Spleen (tissue), 11 donors: ENCODE measurements at regions not wholly inside any gene's neighbourhood (a gene's known extent, or its start where the extent isn't known, plus 50 kb on each side); places are given as distances from the start of the nearest gene placed in this dataset.

ENCODE experiments used
- DNase-seq: peaks from one replicate; pipeline ENCODE4 v3.0.0-alpha.2; 2020
- H3K27ac ChIP-seq, 8 donors: fragments of 200-600 bp; sonication (generic) in 7 of 8; 1 replicate in 4 of 8; 2 replicates in 4 of 8; pipeline versions ENCODE4 v1.5.0 to v1.8.0; 2016 to 2021; ENCODE audit warnings: inconsistent platforms in 4 of 8, mild to moderate bottlenecking in 4 of 8, moderate library complexity in 1 of 8
- H3K27me3 ChIP-seq, 7 donors: fragments of 200-600 bp; sonication (generic) in 6 of 7; replicated peaks in 1 of 7; 1 replicate in 4 of 7; 2 replicates in 3 of 7; pipeline versions ENCODE4 v1.5.0 to v1.8.0; 2016 to 2021; ENCODE audit warnings: inconsistent platforms in 3 of 7, mild to moderate bottlenecking in 1 of 7
- H3K36me3 ChIP-seq, 6 donors: fragments of 200-600 bp; sonication (generic) in 5 of 6; 1 replicate in 4 of 6; 2 replicates in 2 of 6; pipeline versions ENCODE4 v1.5.0 to v1.8.0; 2016 to 2021; ENCODE audit warnings: inconsistent platforms in 2 of 6
- H3K4me1 ChIP-seq, 6 donors: fragments of 200-600 bp; sonication (generic) in 5 of 6; 1 replicate in 3 of 6; 2 replicates in 3 of 6; pipeline versions ENCODE4 v1.5.0 to v1.8.0; 2016 to 2021; ENCODE audit warnings: inconsistent platforms in 3 of 6
- H3K4me3 ChIP-seq, 8 donors: fragments of 200-600 bp; sonication (generic) in 7 of 8; 1 replicate in 4 of 8; 2 replicates in 4 of 8; pipeline versions ENCODE4 v1.5.0 to v1.8.0; 2016 to 2021; ENCODE audit warnings: inconsistent platforms in 4 of 8, mild to moderate bottlenecking in 4 of 8, moderate library complexity in 2 of 8
- H3K9me3 ChIP-seq, 8 donors: fragments of 200-600 bp; sonication (generic) in 7 of 8; 1 replicate in 4 of 8; 2 replicates in 4 of 8; pipeline versions ENCODE4 v1.5.0 to v1.8.0; 2016 to 2021; ENCODE audit warnings: inconsistent platforms in 4 of 8
- CTCF ChIP-seq, 11 experiments: fragments of 200-600 bp in 7 of 11; fragments of 450-650 bp in 4 of 11; sonication (generic) in 4 of 11; IDR thresholded peaks in 8 of 11; conservative IDR thresholded peaks in 3 of 11; 1 replicate in 7 of 11; 2 replicates in 4 of 11; pipeline versions ENCODE4 v1.4.0 to v1.8.0; 2016 to 2021; ENCODE audit warnings: antibody characterized with exemption in 11 of 11, inconsistent platforms in 4 of 11, mild to moderate bottlenecking in 1 of 11
- POLR2A ChIP-seq, 3 donors: fragments of 450-650 bp; IDR thresholded peaks; one replicate each; pipeline ENCODE4 v1.5.1; 2017; ENCODE audit warnings: antibody characterized with exemption in 3 of 3, mild to moderate bottlenecking in 1 of 3
- POLR2AphosphoS5 ChIP-seq, 3 donors: sonication (generic); formaldehyde crosslinking; IDR thresholded peaks; one replicate each; pipeline ENCODE4 v1.5.1; 2017; ENCODE audit warnings: antibody characterized with exemption in 3 of 3
- WGBS, 5 donors: extraction: QIAGEN DNeasy Blood & Tissue Kit in 3 of 5; methylation state at CpG; one replicate each; pipeline versions ENCODE4 v1.1.5 to v1.1.7; 2013 to 2018; 5-methylcytosine and 5-hydroxymethylcytosine counted together
- intact Hi-C: fragments of 100-400 bp; cut with DNase I; formaldehyde crosslinking; loops from one replicate; pipeline ENCODE4 v1.15.0; 2023; ENCODE audit warnings: low total_unique reads
- donor health status: healthy with polysubstance abuse.
- donor health status: DM: no; HTN: no; CAD: no; lungs with moderate emphysema.
- donor health status: DM: no; HTN: no; CAD: no.
- donor health status: Bipolar disorder and iron deficiency.
- donor health status: healthy.
- donor health status: DM: no; HTN: no; CAD: no.
- donor health status: DM: yes; HTN: yes; CAD: no.

- Histone ChIP-seq H3K27ac (no peak overlapping the region), H3K4me3 (no peak overlapping the region), H3K36me3 (no peaks in the 10 kb centered on the region), H3K4me1 (peaks cover 7 to 56% (median 19%) of the 10 kb centered on the region in 6 donors), H3K9me3 (no peaks in the 10 kb centered on the region), H3K27me3 (no peaks in the 10 kb centered on the region)
- no peak for DNase-seq
- 86 to 95% (median 89%) methylated on average over 3 of the region's 3 CpGs for WGBS, 5 donors
- intact Hi-C loops: no loop called here
- TF ChIP-seq POLR2AphosphoS5 (IDR thresholded peaks at IDR 0.05) (no peak), CTCF (IDR thresholded peaks at IDR 0.05 in 8 of 11, conservative IDR thresholded peaks at IDR 0.05 in 3 of 11) (no peak), POLR2A (IDR thresholded peaks at IDR 0.05) (no peak)
Measured at GRCh38 chr6:142697001-142697335, 248.0 kb downstream of the HIVEP2 start.

GRCh38 chr6:142697922-142698321 is 247.1 kb downstream of the HIVEP2 start:
- intact Hi-C loops: no loop called here
- TF ChIP-seq POLR2A (IDR thresholded peaks at IDR 0.05) (no peak), CTCF (IDR thresholded peaks at IDR 0.05 in 8 of 11, conservative IDR thresholded peaks at IDR 0.05 in 3 of 11) (no peak), POLR2AphosphoS5 (IDR thresholded peaks at IDR 0.05) (no peak)
- Histone ChIP-seq H3K9me3 (no peaks in the 10 kb centered on the region), H3K4me3 (no peak overlapping the region), H3K4me1 (peaks cover 11 to 59% (median 25%) of the 10 kb centered on the region in 6 donors), H3K27ac (no peak overlapping the region), H3K36me3 (no peaks in the 10 kb centered on the region), H3K27me3 (no peaks in the 10 kb centered on the region)
- WGBS, 5 donors: 83 to 91% (median 87%) methylated on average over 4 of the region's 4 CpGs
- DNase-seq: no peak

GRCh38 chr6:142698751-142699150 is 246.2 kb downstream of the HIVEP2 start:
- no peaks in the 10 kb centered on the region for H3K36me3 ChIP-seq
- H3K27ac ChIP-seq: no peak overlapping the region
- DNase-seq: no peak
- H3K4me1 ChIP-seq: peaks cover 3 to 58% (median 23%) of the 10 kb centered on the region in 6 donors
- H3K27me3 ChIP-seq: no peaks in the 10 kb centered on the region
- intact Hi-C loops: no loop called here
- H3K9me3 ChIP-seq: no peaks in the 10 kb centered on the region
- 90 to 100% (median 94%) methylated on average over 2 of the region's 2 CpGs for WGBS, 5 donors
- no peak for TF ChIP-seq POLR2A (IDR thresholded peaks at IDR 0.05)
- no peak for TF ChIP-seq POLR2AphosphoS5 (IDR thresholded peaks at IDR 0.05)
- TF ChIP-seq CTCF (IDR thresholded peaks at IDR 0.05 in 8 of 11, conservative IDR thresholded peaks at IDR 0.05 in 3 of 11): no peak
- no peak overlapping the region for H3K4me3 ChIP-seq

GRCh38 chr6:142699391-142699790 is 245.6 kb downstream of the HIVEP2 start:
- no peak for TF ChIP-seq POLR2AphosphoS5 (IDR thresholded peaks at IDR 0.05)
- no peak for TF ChIP-seq CTCF (IDR thresholded peaks at IDR 0.05 in 8 of 11, conservative IDR thresholded peaks at IDR 0.05 in 3 of 11)
- TF ChIP-seq POLR2A (IDR thresholded peaks at IDR 0.05): no peak
- DNase-seq: no peak
- WGBS, 5 donors: 72 to 86% (median 83%) methylated on average over 2 of the region's 2 CpGs
- Histone ChIP-seq H3K4me3 (no peak overlapping the region), H3K36me3 (no peaks in the 10 kb centered on the region), H3K27me3 (no peaks in the 10 kb centered on the region), H3K27ac (no peak overlapping the region), H3K4me1 (peaks cover 3 to 58% (median 23%) of the 10 kb centered on the region in 6 donors), H3K9me3 (no peaks in the 10 kb centered on the region)
- intact Hi-C loops: no loop called here
